SK-N-SH treated with all-trans-retinoic acid at 6 μM for 48 hours (cell line): ENCODE measurements at regions not wholly inside any gene's neighbourhood (a gene's known extent, or its start where the extent isn't known, plus 50 kb on each side); places are given as distances from the start of the nearest gene placed in this dataset.

Source experiments
- ATAC-seq: fragments of 200-7000 bp; cut with Tn5 transposase; 3 replicates; pipeline ENCODE4 v1.9.1; 2020; ENCODE audit warnings: mild to moderate bottlenecking, moderate library complexity
- CREB5 ChIP-seq: fragments of 250-450 bp; sonication (Bioruptor Pico); IDR thresholded peaks from 2 replicates; pipeline ENCODE4 v1.5.1; 2020; ENCODE audit warnings: low read depth, mild to moderate bottlenecking, moderate library complexity
- ESRRG ChIP-seq: fragments of 250-450 bp; sonication (Bioruptor Pico); IDR thresholded peaks from 2 replicates; pipeline ENCODE4 v1.6.1; 2021; ENCODE audit warnings: mild to moderate bottlenecking
- GLIS3 ChIP-seq: fragments of 250-450 bp; sonication (Bioruptor Pico); IDR thresholded peaks from 2 replicates; pipeline ENCODE4 v1.5.0; 2020; ENCODE audit warnings: mild to moderate bottlenecking, moderate library complexity
- ISL1 ChIP-seq: fragments of 250-450 bp; sonication (Bioruptor Pico); IDR thresholded peaks from 2 replicates; pipeline ENCODE4 v2.1.2; 2022; ENCODE audit warnings: mild to moderate bottlenecking, moderate library complexity
- PPARA ChIP-seq: fragments of 250-450 bp; sonication (Bioruptor Pico); IDR thresholded peaks from 2 replicates; pipeline ENCODE4 v1.5.0; 2020; ENCODE audit warnings: mild to moderate bottlenecking, borderline replicate concordance
- RARB ChIP-seq: fragments of 250-450 bp; sonication (Bioruptor Pico); IDR thresholded peaks from 2 replicates; pipeline ENCODE4 v1.8.0; 2021; ENCODE audit warnings: mild to moderate bottlenecking, moderate library complexity
- SNAI2 ChIP-seq: fragments of 250-450 bp; sonication (Bioruptor Pico); IDR thresholded peaks from 2 replicates; pipeline ENCODE4 v1.5.0; 2020; ENCODE audit warnings: mild to moderate bottlenecking, moderate library complexity
- TOX ChIP-seq: fragments of 250-450 bp; sonication (Bioruptor Pico); IDR thresholded peaks from 2 replicates; pipeline ENCODE4 v1.8.0; 2021; ENCODE audit warnings: mild to moderate bottlenecking, moderate library complexity, borderline replicate concordance
- ZC3H10 ChIP-seq: fragments of 250-450 bp; sonication (Bioruptor Pico); IDR thresholded peaks from 2 replicates; pipeline ENCODE4 v1.5.1; 2021; ENCODE audit warnings: mild to moderate bottlenecking, moderate library complexity
- ZFP3 ChIP-seq: fragments of 250-450 bp; sonication (Bioruptor Pico); IDR thresholded peaks from 2 replicates; pipeline ENCODE4 v1.5.0; 2020; ENCODE audit warnings: mild to moderate bottlenecking, moderate library complexity
- ZNF565 ChIP-seq: fragments of 450-650 bp; formaldehyde crosslinking; conservative IDR thresholded peaks from 2 replicates; pipeline ENCODE4 v1.5.0; 2020; ENCODE audit warnings: low read depth, mild to moderate bottlenecking, moderate library complexity
- ZNF70 ChIP-seq: fragments of 450-650 bp; formaldehyde crosslinking; IDR thresholded peaks from 2 replicates; pipeline ENCODE4 v1.5.0; 2020; ENCODE audit warnings: mild to moderate bottlenecking, moderate library complexity
- ZNF8 ChIP-seq: fragments of 450-650 bp; formaldehyde crosslinking; IDR thresholded peaks from 2 replicates; pipeline ENCODE4 v1.5.0; 2020; ENCODE audit warnings: mild to moderate bottlenecking, moderate library complexity
- TF ChIP-seq, protein P1 (sequence below): fragments of 250-450 bp; sonication (Bioruptor Pico); IDR thresholded peaks from 2 replicates; pipeline ENCODE4 v1.5.1; 2021; ENCODE audit warnings: mild to moderate bottlenecking, moderate library complexity
- TF ChIP-seq, protein P2 (sequence below): fragments of 250-450 bp; sonication (Bioruptor Pico); IDR thresholded peaks from 2 replicates; pipeline ENCODE4 v1.8.0; 2020; ENCODE audit warnings: mild to moderate bottlenecking, moderate library complexity, borderline replicate concordance
- TF ChIP-seq, protein P3 (sequence below): fragments of 250-450 bp; sonication (Bioruptor Pico); IDR thresholded peaks from 2 replicates; pipeline ENCODE4 v1.8.0; 2021; ENCODE audit warnings: low read depth, mild to moderate bottlenecking, moderate library complexity, borderline replicate concordance
- TF ChIP-seq, protein P4 (sequence below): fragments of 250-450 bp; sonication (Bioruptor Pico); IDR thresholded peaks from 2 replicates; pipeline ENCODE4 v1.5.0; 2020; ENCODE audit warnings: mild to moderate bottlenecking, moderate library complexity

- TF ChIP-seq ZNF70 (CRISPR knock-in tag) (no peak), ZNF565 (CRISPR knock-in tag) (no peak), SNAI2 (CRISPR knock-in tag) (no peak), ZNF8 (CRISPR knock-in tag) (no peak), ESRRG (no peak), RARB (no peak), ISL1 (no peak), PPARA (CRISPR knock-in tag) (no peak), ZFP3 (CRISPR knock-in tag) (no peak), TOX (no peak), GLIS3 (no peak)
- TF ChIP-seq, protein P1, sequence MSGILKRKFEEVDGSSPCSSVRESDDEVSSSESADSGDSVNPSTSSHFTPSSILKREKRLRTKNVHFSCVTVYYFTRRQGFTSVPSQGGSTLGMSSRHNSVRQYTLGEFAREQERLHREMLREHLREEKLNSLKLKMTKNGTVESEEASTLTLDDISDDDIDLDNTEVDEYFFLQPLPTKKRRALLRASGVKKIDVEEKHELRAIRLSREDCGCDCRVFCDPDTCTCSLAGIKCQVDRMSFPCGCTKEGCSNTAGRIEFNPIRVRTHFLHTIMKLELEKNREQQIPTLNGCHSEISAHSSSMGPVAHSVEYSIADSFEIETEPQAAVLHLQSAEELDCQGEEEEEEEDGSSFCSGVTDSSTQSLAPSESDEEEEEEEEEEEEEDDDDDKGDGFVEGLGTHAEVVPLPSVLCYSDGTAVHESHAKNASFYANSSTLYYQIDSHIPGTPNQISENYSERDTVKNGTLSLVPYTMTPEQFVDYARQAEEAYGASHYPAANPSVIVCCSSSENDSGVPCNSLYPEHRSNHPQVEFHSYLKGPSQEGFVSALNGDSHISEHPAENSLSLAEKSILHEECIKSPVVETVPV (CRISPR knock-in tag): no peak
- TF ChIP-seq, protein P2, sequence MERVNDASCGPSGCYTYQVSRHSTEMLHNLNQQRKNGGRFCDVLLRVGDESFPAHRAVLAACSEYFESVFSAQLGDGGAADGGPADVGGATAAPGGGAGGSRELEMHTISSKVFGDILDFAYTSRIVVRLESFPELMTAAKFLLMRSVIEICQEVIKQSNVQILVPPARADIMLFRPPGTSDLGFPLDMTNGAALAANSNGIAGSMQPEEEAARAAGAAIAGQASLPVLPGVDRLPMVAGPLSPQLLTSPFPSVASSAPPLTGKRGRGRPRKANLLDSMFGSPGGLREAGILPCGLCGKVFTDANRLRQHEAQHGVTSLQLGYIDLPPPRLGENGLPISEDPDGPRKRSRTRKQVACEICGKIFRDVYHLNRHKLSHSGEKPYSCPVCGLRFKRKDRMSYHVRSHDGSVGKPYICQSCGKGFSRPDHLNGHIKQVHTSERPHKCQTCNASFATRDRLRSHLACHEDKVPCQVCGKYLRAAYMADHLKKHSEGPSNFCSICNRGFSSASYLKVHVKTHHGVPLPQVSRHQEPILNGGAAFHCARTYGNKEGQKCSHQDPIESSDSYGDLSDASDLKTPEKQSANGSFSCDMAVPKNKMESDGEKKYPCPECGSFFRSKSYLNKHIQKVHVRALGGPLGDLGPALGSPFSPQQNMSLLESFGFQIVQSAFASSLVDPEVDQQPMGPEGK: no peak
- TF ChIP-seq, protein P3, sequence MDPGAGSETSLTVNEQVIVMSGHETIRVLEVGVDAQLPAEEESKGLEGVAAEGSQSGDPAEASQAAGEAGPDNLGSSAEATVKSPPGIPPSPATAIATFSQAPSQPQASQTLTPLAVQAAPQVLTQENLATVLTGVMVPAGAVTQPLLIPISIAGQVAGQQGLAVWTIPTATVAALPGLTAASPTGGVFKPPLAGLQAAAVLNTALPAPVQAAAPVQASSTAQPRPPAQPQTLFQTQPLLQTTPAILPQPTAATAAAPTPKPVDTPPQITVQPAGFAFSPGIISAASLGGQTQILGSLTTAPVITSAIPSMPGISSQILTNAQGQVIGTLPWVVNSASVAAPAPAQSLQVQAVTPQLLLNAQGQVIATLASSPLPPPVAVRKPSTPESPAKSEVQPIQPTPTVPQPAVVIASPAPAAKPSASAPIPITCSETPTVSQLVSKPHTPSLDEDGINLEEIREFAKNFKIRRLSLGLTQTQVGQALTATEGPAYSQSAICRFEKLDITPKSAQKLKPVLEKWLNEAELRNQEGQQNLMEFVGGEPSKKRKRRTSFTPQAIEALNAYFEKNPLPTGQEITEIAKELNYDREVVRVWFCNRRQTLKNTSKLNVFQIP: no peak
- TF ChIP-seq, protein P4, sequence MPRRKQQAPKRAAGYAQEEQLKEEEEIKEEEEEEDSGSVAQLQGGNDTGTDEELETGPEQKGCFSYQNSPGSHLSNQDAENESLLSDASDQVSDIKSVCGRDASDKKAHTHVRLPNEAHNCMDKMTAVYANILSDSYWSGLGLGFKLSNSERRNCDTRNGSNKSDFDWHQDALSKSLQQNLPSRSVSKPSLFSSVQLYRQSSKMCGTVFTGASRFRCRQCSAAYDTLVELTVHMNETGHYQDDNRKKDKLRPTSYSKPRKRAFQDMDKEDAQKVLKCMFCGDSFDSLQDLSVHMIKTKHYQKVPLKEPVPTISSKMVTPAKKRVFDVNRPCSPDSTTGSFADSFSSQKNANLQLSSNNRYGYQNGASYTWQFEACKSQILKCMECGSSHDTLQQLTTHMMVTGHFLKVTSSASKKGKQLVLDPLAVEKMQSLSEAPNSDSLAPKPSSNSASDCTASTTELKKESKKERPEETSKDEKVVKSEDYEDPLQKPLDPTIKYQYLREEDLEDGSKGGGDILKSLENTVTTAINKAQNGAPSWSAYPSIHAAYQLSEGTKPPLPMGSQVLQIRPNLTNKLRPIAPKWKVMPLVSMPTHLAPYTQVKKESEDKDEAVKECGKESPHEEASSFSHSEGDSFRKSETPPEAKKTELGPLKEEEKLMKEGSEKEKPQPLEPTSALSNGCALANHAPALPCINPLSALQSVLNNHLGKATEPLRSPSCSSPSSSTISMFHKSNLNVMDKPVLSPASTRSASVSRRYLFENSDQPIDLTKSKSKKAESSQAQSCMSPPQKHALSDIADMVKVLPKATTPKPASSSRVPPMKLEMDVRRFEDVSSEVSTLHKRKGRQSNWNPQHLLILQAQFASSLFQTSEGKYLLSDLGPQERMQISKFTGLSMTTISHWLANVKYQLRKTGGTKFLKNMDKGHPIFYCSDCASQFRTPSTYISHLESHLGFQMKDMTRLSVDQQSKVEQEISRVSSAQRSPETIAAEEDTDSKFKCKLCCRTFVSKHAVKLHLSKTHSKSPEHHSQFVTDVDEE (CRISPR knock-in tag): no peak
- no peak for ATAC-seq
Observed at GRCh38 chr2:12890066-12890465, 173.3 kb downstream of the TRIB2 start.

DNA sequence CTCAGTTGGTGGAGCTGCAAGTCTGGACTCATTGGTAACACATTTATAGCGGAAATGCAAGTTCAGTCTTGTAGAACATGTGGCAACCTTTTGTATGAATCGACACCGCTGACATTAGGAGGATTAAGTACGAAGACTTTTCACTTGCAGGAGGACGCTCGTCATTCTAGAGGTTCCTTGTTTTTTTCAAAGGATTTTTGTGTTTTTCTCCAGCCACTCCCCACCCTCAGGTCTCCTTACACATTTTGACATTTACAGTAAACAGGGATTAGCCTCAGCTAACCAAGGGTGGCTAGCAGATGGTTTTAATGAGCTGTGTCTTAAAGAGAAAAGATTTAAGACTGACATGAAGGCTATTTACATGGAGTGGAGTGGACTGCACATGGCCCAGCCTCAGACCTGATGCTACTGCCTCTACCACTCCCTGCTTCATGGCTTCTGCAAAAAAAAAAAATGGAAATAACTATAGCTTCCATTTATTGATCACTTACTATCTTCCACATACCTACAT lies 173.8 kb downstream of the TRIB2 start:
- peak; percentile 54; the same call in 2 of the 3 replicates for ATAC-seq
- TF ChIP-seq ISL1 (no peak), ZC3H10 (CRISPR knock-in tag) (no peak), ESRRG (no peak), ZNF8 (CRISPR knock-in tag) (no peak), CREB5 (CRISPR knock-in tag) (no peak)
- TF ChIP-seq, protein P3: no peak

DNA sequence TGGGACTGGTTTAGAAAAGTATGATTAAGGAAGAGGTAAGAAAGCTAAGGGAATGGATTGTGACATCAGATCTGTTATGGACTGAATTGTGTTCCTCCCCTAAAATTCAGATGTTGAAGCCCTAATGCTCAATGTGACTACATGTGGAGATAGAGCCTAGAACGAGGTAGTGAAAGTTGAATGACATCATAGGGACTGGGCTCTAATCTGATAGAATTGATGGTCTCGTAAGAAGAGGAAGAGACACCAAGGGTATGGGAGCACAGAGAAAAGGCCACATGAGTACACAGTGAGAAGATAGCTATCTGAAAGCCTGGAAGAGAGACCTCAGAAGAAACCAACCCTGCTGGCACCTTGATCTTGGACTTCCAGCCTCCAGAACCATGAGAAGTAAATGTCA lies 178.3 kb downstream of the TRIB2 start:
- no peak for ATAC-seq
- TF ChIP-seq CREB5 (CRISPR knock-in tag) (no peak), ZFP3 (CRISPR knock-in tag) (no peak), ZNF565 (CRISPR knock-in tag) (no peak), RARB (no peak)
- TF ChIP-seq, all 23 proteins: peak for 0
